H9 (cell line): ENCODE measurements at regions not wholly inside any gene's neighbourhood (a gene's known extent, or its start where the extent isn't known, plus 50 kb on each side); places are given as distances from the start of the nearest gene placed in this dataset.

ENCODE experiments used
- DNase-seq: peaks from one replicate; pipeline ENCODE4 v3.0.0-alpha.2; 2017
- H2AFZ ChIP-seq: one replicate; pipeline ENCODE4 v1.6.1; 2013; ENCODE audit warnings: mild to moderate bottlenecking, low read length, control low read depth, moderate library complexity
- H2AK5ac ChIP-seq: 2 replicates; pipeline ENCODE4 v1.6.1; 2013; ENCODE audit warnings: low read length, control low read depth, mixed read lengths; ENCODE audit not compliant: insufficient read length
- H2BK120ac ChIP-seq: one replicate; pipeline ENCODE4 v1.6.1; 2013; ENCODE audit warnings: low read depth, mild to moderate bottlenecking, low read length, control low read depth, inconsistent platforms; ENCODE audit not compliant: poor library complexity, severe bottlenecking
- H2BK12ac ChIP-seq: 2 replicates; pipeline ENCODE4 v1.6.1; 2013; ENCODE audit warnings: low read length, control low read depth, mixed read lengths, low read depth; ENCODE audit not compliant: insufficient read length
- H2BK15ac ChIP-seq: 2 replicates; pipeline ENCODE4 v1.6.1; 2013; ENCODE audit warnings: low read depth, low read length, control low read depth
- H2BK20ac ChIP-seq: one replicate; pipeline ENCODE4 v1.6.1; 2013; ENCODE audit warnings: low read depth, mild to moderate bottlenecking, low read length, control low read depth, inconsistent platforms; ENCODE audit not compliant: poor library complexity, severe bottlenecking
- H2BK5ac ChIP-seq: 2 replicates; pipeline ENCODE4 v1.6.1; 2013; ENCODE audit warnings: low read length, control low read depth, mixed read lengths; ENCODE audit not compliant: insufficient read length
- H3K14ac ChIP-seq: 2 replicates; pipeline ENCODE4 v1.6.1; 2013; ENCODE audit warnings: low read length, control low read depth; ENCODE audit not compliant: insufficient read depth
- H3K18ac ChIP-seq: 2 replicates; pipeline ENCODE4 v1.6.1; 2013; ENCODE audit warnings: low read depth, mild to moderate bottlenecking, mixed read lengths, low read length, control low read depth; ENCODE audit not compliant: insufficient read length
- H3K23ac ChIP-seq: 2 replicates; pipeline ENCODE4 v1.6.1; 2013; ENCODE audit warnings: low read length, control low read depth, mixed read lengths, low read depth; ENCODE audit not compliant: insufficient read length
- H3K23me2 ChIP-seq: 2 replicates; pipeline ENCODE4 v1.6.1; 2013; ENCODE audit warnings: low read depth, mild to moderate bottlenecking, mixed read lengths, low read length, control low read depth; ENCODE audit not compliant: insufficient read length, poor library complexity, severe bottlenecking
- H3K27ac ChIP-seq: 2 replicates; pipeline ENCODE4 v1.5.1; 2013; ENCODE audit warnings: low read length, control low read depth, mixed read lengths, low read depth; ENCODE audit not compliant: insufficient read length
- H3K27me3 ChIP-seq: 2 replicates; pipeline ENCODE4 v1.6.1; 2013; ENCODE audit warnings: low read length, control low read depth, inconsistent platforms; ENCODE audit not compliant: insufficient read depth
- H3K4ac ChIP-seq: 2 replicates; pipeline ENCODE4 v1.6.1; 2013; ENCODE audit warnings: low read depth, mild to moderate bottlenecking, control low read depth, inconsistent platforms, low read length, moderate library complexity
- H3K4me1 ChIP-seq: 2 replicates; pipeline ENCODE4 v1.6.1; 2013; ENCODE audit warnings: low read length, control low read depth, inconsistent platforms; ENCODE audit not compliant: insufficient read depth
- H3K4me2 ChIP-seq: 2 replicates; pipeline ENCODE4 v1.6.1; 2013; ENCODE audit warnings: low read length, control low read depth, mixed read lengths; ENCODE audit not compliant: insufficient read length, insufficient read depth
- H3K56ac ChIP-seq: 2 replicates; pipeline ENCODE4 v1.6.1; 2013; ENCODE audit warnings: low read depth, mild to moderate bottlenecking, mixed read lengths, low read length, control low read depth; ENCODE audit not compliant: insufficient read length
- H3K79me1 ChIP-seq: 2 replicates; pipeline ENCODE4 v1.6.1; 2013; ENCODE audit warnings: low read depth, mild to moderate bottlenecking, moderate library complexity, low read length, control low read depth, inconsistent platforms; ENCODE audit not compliant: insufficient read depth, poor library complexity, severe bottlenecking
- H3K79me2 ChIP-seq: 2 replicates; pipeline ENCODE4 v1.6.1; 2013; ENCODE audit warnings: low read length, control low read depth, inconsistent platforms; ENCODE audit not compliant: insufficient read depth
- H3K9ac ChIP-seq: 2 replicates; pipeline ENCODE4 v1.6.1; 2013; ENCODE audit warnings: low read length, control low read depth, mixed read lengths; ENCODE audit not compliant: insufficient read length; ENCODE audit errors: extremely low read depth
- H3K9me3 ChIP-seq: one replicate; pipeline ENCODE4 v1.6.1; 2013; ENCODE audit warnings: low read depth, low read length, inconsistent platforms; ENCODE audit not compliant: control insufficient read depth
- H3T11ph ChIP-seq: one replicate; pipeline ENCODE4 v1.6.1; 2013; ENCODE audit warnings: mild to moderate bottlenecking, low read length, control low read depth, inconsistent platforms
- H4K20me1 ChIP-seq: one replicate; pipeline ENCODE4 v1.6.1; 2013; ENCODE audit not compliant: control insufficient read depth, insufficient read length, insufficient read depth
- H4K5ac ChIP-seq: 2 replicates; pipeline ENCODE4 v1.6.1; 2013; ENCODE audit warnings: low read depth, mild to moderate bottlenecking, mixed read lengths, low read length, control low read depth; ENCODE audit not compliant: insufficient read length
- H4K8ac ChIP-seq: replicated peaks from 2 replicates; pipeline ENCODE4 v1.6.1; 2013; ENCODE audit warnings: low read length, control low read depth, mixed read lengths, low read depth; ENCODE audit not compliant: insufficient read length
- H4K91ac ChIP-seq: 2 replicates; pipeline ENCODE4 v1.6.1; 2013; ENCODE audit warnings: low read depth, mild to moderate bottlenecking, moderate library complexity, mixed read lengths, low read length, control low read depth; ENCODE audit not compliant: insufficient read length
- H3K27ac Mint-ChIP-seq, 3 experiments: 2 replicates in 2 of 3; 3 replicates in 1 of 3; pipeline ENCODE4 v1.8.0; 2020 to 2021; ENCODE audit warnings: mixed read lengths in 3 of 3, mild to moderate bottlenecking in 1 of 3, moderate library complexity in 1 of 3
- H3K27me3 Mint-ChIP-seq: 2 replicates; pipeline ENCODE4 v1.8.0; 2021; ENCODE audit warnings: low read depth, mild to moderate bottlenecking, moderate library complexity, mixed read lengths
- H3K36me3 Mint-ChIP-seq, 3 experiments: 2 replicates in 2 of 3; 3 replicates in 1 of 3; pipeline ENCODE4 v1.8.0; 2020 to 2021; ENCODE audit warnings: low read depth in 3 of 3, mixed read lengths in 3 of 3; ENCODE audit not compliant: insufficient read depth in 1 of 3
- H3K4me1 Mint-ChIP-seq, 2 experiments: 2 replicates each; pipeline ENCODE4 v1.8.0; 2020; ENCODE audit warnings: mixed read lengths in 2 of 2
- H3K4me3 Mint-ChIP-seq, 2 experiments: 2 replicates in 1 of 2; 3 replicates in 1 of 2; pipeline ENCODE4 v1.8.0; 2020 to 2021; ENCODE audit warnings: mild to moderate bottlenecking in 2 of 2, mixed read lengths in 2 of 2, moderate library complexity in 1 of 2
- H3K9me3 Mint-ChIP-seq, 2 experiments: 2 replicates in 1 of 2; 3 replicates in 1 of 2; pipeline ENCODE4 v1.8.0; 2020; ENCODE audit warnings: mild to moderate bottlenecking in 2 of 2, mixed read lengths in 2 of 2, moderate library complexity in 1 of 2
- CTCF ChIP-seq: fragments of 200-600 bp; sonication (generic); conservative IDR thresholded peaks from 3 replicates; pipeline ENCODE4 v1.8.0; 2021; ENCODE audit warnings: antibody characterized with exemption, mild to moderate bottlenecking

GRCh38 chr3:35954413-35954812 lies 315.1 kb downstream of the ARPP21 start:
- DNase-seq, result no peak
- no peaks in the 10 kb centered on the region; the same call in 1 of the 2 replicates for H3K27me3 Mint-ChIP-seq
- H4K20me1 ChIP-seq, result no peaks in the 10 kb centered on the region
- H3K18ac ChIP-seq, result no peak overlapping the region
- no peaks in the 10 kb centered on the region for H3K27me3 ChIP-seq
- H3K23me2 ChIP-seq, result no peaks in the 10 kb centered on the region
- H3K23ac ChIP-seq, result no peak overlapping the region
- no peak overlapping the region for H4K5ac ChIP-seq
- no peak for TF ChIP-seq CTCF
- peaks cover 0 to 3% of the 10 kb centered on the region in 2 experiments; a peak in 1 of 4 replicates for H3K4me1 Mint-ChIP-seq
- no peak overlapping the region for H2BK120ac ChIP-seq
- H3K9ac ChIP-seq, result no peak overlapping the region
- no peak overlapping the region for H3K27ac Mint-ChIP-seq
- H2AFZ ChIP-seq, result no peak overlapping the region
- H2AK5ac ChIP-seq, result no peak overlapping the region
- H3K4me3 Mint-ChIP-seq, result no peak overlapping the region
- H3K14ac ChIP-seq, result no peak overlapping the region
- H3K79me2 ChIP-seq, result no peaks in the 10 kb centered on the region
- H2BK15ac ChIP-seq, result no peak overlapping the region
- no peak overlapping the region for H2BK12ac ChIP-seq
- H3K4me2 ChIP-seq, result no peak overlapping the region
- no peak overlapping the region for H4K8ac ChIP-seq
- no peaks in the 10 kb centered on the region for H3K9me3 ChIP-seq
- H3T11ph ChIP-seq, result no peak overlapping the region
- no peak overlapping the region for H4K91ac ChIP-seq
- no peak overlapping the region for H3K4ac ChIP-seq
- no peaks in the 10 kb centered on the region; a peak in 1 of 5 replicates for H3K9me3 Mint-ChIP-seq
- no peaks in the 10 kb centered on the region for H3K79me1 ChIP-seq
- no peak overlapping the region for H2BK20ac ChIP-seq
- no peaks in the 10 kb centered on the region for H3K4me1 ChIP-seq
- no peak overlapping the region for H3K27ac ChIP-seq
- no peak overlapping the region for H3K56ac ChIP-seq
- 0 out of 7 replicates have a peak, but pooled peaks cover 0 to 4% (median 0%) of the 10 kb centered on the region in 3 experiments for H3K36me3 Mint-ChIP-seq
- H2BK5ac ChIP-seq, result no peak overlapping the region
